ENCODE measurements at regions not wholly inside any gene's neighbourhood (a gene's known extent, or its start where the extent isn't known, plus 50 kb on each side); places are given as distances from the start of the nearest gene placed in this dataset.

- no peak for TF ChIP-seq REST (IDR thresholded peaks at IDR 0.05; ENCODE audit: insufficient read depth in 1 of 2, low read depth in 2 of 2, low read length in 1 of 2)
Observed at GRCh38 chr7:35991511-35992232, 161.4 kb upstream of the EEPD1 start.

GRCh38 chr7:35992436-35992835 is 160.6 kb upstream of the EEPD1 start:
- Histone ChIP-seq H3K27me3 (ENCODE audit: control insufficient read depth, insufficient read depth, low read length) (no peaks in the 10 kb centered on the region), H3K27ac (ENCODE audit: low read length) (peak overlapping the region; percentile 37), H3K4me1 (ENCODE audit: control insufficient read depth, insufficient read depth, low read length) (peaks cover 25% of the 10 kb centered on the region), H3K9me3 (ENCODE audit: control insufficient read depth, insufficient read depth, low read depth, low read length) (no peaks in the 10 kb centered on the region), H3K4me3 (ENCODE audit: low read depth in 2 of 2, low read length in 2 of 2) (no peak overlapping the region), H3K36me3 (ENCODE audit: control insufficient read depth, insufficient read depth, low read length) (no peaks in the 10 kb centered on the region)
- ChIA-PET CTCF (no interaction called here), POLR2A (interaction anchor here (0.6 kb wide), 1 partner anchor 220 kb away, joined by 3 read pairs; no protein-coding TSS in a partner anchor)
- TF ChIP-seq POLR2AphosphoS5 (IDR thresholded peaks at IDR 0.05; ENCODE audit: low read depth, low read length) (no peak), REST (IDR thresholded peaks at IDR 0.05; ENCODE audit: insufficient read depth in 1 of 2, low read depth in 2 of 2, low read length in 1 of 2) (no peak), CTCF (IDR thresholded peaks at IDR 0.05) (no peak), SIN3A (IDR thresholded peaks at IDR 0.05; ENCODE audit: borderline replicate concordance, insufficient read depth, low read depth, low read length) (no peak), TCF7L2 (IDR thresholded peaks at IDR 0.05; ENCODE audit: low read depth, low read length) (no peak)
- DNase-seq (ENCODE audit: low read depth, low spot score), result peak; percentile 90
- in situ Hi-C loops (cut with HindIII; ENCODE audit: low pct_unique_long_range_greater_than_20kb, low sequenced_read_pairs), result loop anchor here (25.0 kb wide), 2 partner anchors 120 to 320 kb away; no protein-coding TSS in a partner anchor
- BruUV-seq (replicated peaks), result no TSS peak
- ATAC-seq, result peak; percentile 59
- intact Hi-C loops (cut with micrococcal nuclease; ENCODE audit: unreplicated experiment), result no loop called here

More at GRCh38 chr7:35991511-35992232, 161.4 kb upstream of the EEPD1 start:
- Histone ChIP-seq H3K36me3 (ENCODE audit: control insufficient read depth, insufficient read depth, low read length) (no peaks in the 10 kb centered on the region), H3K4me1 (ENCODE audit: control insufficient read depth, insufficient read depth, low read length) (peaks cover 25% of the 10 kb centered on the region), H3K27ac (ENCODE audit: low read length) (peak overlapping the region; percentile 37), H3K4me3 (ENCODE audit: low read depth in 2 of 2, low read length in 2 of 2) (no peak overlapping the region), H3K27me3 (ENCODE audit: control insufficient read depth, insufficient read depth, low read length) (no peaks in the 10 kb centered on the region), H3K9me3 (ENCODE audit: control insufficient read depth, insufficient read depth, low read depth, low read length) (no peaks in the 10 kb centered on the region)
- intact Hi-C loops (cut with micrococcal nuclease; ENCODE audit: unreplicated experiment), result no loop called here
- ATAC-seq (no peak), DNase-seq (ENCODE audit: low read depth, low spot score) (no peak)
- POLR2A ChIA-PET, result no interaction called here
- in situ Hi-C loops (cut with HindIII; ENCODE audit: low pct_unique_long_range_greater_than_20kb, low sequenced_read_pairs), result loop anchor here (25.0 kb wide), 2 partner anchors 121 to 321 kb away; no protein-coding TSS in a partner anchor
- CTCF ChIA-PET, result no interaction called here
- BruUV-seq (replicated peaks), result no TSS peak
